Keratinocyte (primary cell): ENCODE measurements at regions not wholly inside any gene's neighbourhood (a gene's known extent, or its start where the extent isn't known, plus 50 kb on each side); places are given as distances from the start of the nearest gene placed in this dataset.

Experiments
- CTCF ChIP-seq, 3 experiments: IDR thresholded peaks in 1 of 3; conservative IDR thresholded peaks in 1 of 3; optimal IDR thresholded peaks in 1 of 3; 2 replicates in 2 of 3; 3 replicates in 1 of 3; pipeline versions ENCODE3 to v1.5.1; 2011; ENCODE audit warnings: low read length in 3 of 3, mild to moderate bottlenecking in 3 of 3, moderate library complexity in 2 of 3, control low read depth in 1 of 3, inconsistent platforms in 1 of 3; ENCODE audit not compliant: insufficient read depth in 2 of 3; ENCODE audit errors: extremely low read depth in 1 of 3
- EZH2 ChIP-seq: IDR thresholded peaks from one replicate; pipeline ENCODE4 v1.6.1; 2012; ENCODE audit warnings: inconsistent platforms, mild to moderate bottlenecking, low read length, moderate library complexity

GRCh38 chr21:16811011-16811410 lies 701.8 kb upstream of the CXADR start:
- TF ChIP-seq CTCF (optimal IDR thresholded peaks at IDR 0.05 in 1 of 3, IDR thresholded peaks at IDR 0.05 in 1 of 3, conservative IDR thresholded peaks at IDR 0.05 in 1 of 3; ENCODE audit: extremely low read depth in 1 of 3, insufficient read depth in 2 of 3, low read length in 3 of 3) (no peak), EZH2 (no peak)
